H4 (cell line): ENCODE measurements at regions not wholly inside any gene's neighbourhood (a gene's known extent, or its start where the extent isn't known, plus 50 kb on each side); places are given as distances from the start of the nearest gene placed in this dataset.

Source experiments
- DNase-seq: peaks from one replicate; pipeline ENCODE4 v3.0.0-alpha.2; 2015; ENCODE audit warnings: low spot score

DNA sequence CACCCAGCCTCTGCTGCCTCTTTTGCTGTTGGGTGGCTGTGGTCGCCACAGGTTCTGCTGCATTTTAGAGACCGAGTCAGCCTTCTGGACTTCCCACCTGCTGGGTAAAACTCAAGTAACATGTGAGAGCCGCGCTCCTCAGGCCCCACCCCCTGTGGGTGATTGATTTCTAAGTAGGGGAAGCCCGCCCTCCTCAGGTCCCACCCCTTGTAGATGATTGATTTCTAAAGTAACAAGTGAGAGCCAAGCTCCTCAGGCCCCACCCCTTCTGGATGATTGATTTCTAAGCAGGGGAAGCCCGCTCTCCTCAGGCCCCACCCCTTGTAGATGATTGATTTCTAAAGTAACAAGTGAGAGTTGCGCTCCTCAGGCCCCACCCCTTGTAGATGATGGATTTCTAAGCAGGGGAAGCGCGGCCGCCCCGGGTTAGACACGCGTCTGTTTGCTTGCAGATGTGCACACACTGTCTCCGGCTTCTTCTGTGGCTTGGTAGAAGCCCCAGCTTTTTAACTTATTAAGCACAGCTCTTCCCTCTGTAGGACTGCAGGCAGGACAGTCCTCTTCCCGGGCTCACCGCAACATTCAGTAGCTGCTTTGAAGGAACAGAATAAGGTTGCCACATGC is 83.4 kb downstream of the FAM43A start:
- DNase-seq: peak; percentile 83

DNA sequence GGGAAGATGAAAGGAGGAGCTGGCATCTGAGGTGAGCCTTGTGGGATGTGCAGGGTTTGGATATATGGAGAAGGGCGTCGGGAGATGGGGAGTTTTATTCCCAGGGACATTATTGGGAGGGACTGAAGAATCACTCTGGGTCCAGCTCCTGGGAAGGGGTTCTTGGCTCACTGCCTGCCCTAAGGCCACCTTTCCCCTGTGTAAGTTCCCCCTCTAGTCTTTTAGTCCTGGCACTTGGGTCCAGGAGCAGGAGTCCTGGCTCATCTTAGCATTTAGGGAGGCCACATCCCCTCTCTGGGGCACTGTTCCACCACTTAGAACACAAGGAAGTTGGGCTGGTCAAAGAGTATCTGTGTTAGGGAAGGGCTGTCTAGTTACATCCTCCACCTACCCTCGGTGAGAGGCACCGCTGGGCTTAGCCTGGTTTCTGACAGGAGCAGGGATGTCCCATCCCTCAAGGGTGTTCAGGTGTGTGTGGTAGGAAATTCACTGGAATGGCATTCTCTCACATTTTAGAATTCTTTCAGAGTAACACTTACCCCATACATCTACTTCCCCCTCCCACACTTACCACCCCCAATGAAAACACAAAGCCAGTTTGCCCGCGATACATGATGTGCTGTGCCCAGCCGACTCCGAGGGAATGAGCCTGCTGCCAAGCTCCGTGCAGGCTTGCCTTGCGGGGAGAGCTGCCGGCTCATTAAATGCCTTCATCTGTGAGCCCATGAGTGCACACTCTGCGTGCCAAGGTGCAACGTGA is 86.7 kb downstream of the FAM43A start:
- no peak for DNase-seq

- DNase-seq: no peak
Observed at GRCh38 chr3:194773216-194773615, 87.5 kb downstream of the FAM43A start.

GRCh38 chr3:194773771-194774455 is 88.2 kb downstream of the FAM43A start:
- DNase-seq: no peak

GRCh38 chr3:194775266-194775665 is 89.6 kb downstream of the FAM43A start:
- no peak for DNase-seq

DNA sequence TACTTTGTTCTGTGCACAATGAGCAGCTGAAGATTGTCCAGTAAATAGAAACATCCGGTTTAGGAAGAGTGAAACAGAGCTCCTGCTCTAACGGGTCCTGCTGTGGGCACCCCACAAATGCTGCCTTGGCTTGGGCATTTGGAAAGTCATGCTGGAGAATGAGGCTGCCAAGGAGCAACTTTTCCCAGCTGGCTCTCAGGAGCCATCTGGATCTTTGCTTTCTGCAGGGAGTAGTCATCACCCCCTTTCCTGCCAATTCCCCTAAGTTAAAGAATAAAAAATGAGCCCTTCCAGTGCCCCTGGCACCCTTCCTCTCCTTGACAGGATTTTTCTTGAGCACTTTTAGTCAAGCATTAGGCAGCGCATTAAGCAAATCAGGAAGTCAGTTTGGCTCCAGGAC is 90.0 kb downstream of the FAM43A start:
- no peak for DNase-seq

GRCh38 chr3:194777729-194778128 is 92.0 kb downstream of the FAM43A start:
- DNase-seq: no peak

GRCh38 chr3:194779729-194780224 is 94.1 kb downstream of the FAM43A start:
- DNase-seq: no peak

DNA sequence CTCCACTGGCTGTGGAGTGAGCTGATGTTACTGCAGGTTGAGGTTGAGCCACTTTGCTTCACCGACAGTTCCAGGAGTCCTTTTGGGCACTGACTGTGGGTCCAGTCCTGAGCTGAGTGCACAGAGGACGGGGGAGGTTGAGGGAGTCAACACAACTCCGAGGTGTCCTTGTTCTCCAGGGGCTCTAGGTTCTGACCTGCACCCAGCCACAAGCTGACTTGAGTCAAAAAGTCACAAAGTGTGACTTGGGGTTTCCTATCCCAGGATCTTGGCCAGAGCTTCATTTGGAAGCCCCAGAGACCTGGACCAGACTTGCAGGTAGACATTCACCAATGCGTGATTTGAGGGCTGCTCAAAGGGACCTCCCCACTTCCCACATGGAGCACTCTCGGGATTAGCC is 95.0 kb downstream of the FAM43A start:
- DNase-seq: no peak

GRCh38 chr3:194781617-194782016 is 95.9 kb downstream of the FAM43A start:
- DNase-seq: no peak

DNA sequence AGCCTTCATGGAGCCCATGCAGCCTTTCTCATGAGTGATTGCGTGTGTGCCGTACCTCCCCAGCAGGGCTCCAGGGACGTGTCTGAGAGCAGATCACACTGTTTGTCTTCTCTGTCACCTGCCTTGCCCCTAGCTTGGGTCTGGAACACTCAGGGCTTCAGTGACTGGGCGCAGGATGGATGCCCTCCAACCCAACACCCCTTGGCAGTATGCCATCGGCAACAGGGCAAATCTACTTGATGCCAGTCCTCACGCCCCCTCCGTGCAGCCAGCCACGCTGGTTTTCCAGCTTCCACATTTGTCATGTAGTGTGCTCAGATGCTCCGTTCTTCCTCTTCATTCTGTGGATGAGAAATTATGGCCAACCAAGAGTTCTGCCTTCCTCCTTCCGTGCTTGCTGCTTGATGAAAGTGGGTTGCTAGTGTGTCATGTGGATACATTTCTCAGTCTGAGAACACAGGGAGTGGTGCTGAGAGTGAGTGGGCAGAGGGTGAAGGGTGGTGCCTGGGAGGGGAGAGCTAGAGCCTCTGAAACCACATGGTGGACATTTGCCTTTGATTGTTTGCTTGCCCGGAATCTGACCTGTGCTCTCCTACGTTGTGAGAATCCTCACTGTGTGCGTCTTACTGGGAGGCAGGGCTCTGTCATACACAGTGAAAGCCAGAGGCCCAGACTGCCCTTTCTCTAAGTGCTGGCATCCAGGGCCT is 97.2 kb downstream of the FAM43A start:
- no peak for DNase-seq

GRCh38 chr3:194784361-194784760 is 98.7 kb downstream of the FAM43A start:
- no peak for DNase-seq

DNA sequence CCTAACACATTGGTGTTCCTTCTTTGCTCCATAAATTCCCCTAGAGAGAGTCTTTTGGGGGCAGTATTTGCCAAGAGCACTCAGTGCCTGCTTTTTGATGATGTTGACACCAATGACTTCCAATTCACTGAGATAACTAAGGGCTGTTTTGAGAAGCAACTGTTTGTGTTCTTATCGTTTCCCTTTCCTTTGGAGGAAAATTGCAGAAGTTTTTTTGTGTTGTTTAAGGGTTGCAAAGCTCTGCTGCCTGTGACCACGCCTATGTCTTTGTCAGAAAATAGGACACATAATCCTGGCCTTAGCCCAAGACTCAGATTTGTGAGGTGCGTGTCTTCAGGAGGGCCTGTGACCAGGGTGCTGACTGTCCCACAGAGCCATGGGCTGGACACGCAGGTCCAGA is 99.6 kb downstream of the FAM43A start:
- no peak for DNase-seq

DNA sequence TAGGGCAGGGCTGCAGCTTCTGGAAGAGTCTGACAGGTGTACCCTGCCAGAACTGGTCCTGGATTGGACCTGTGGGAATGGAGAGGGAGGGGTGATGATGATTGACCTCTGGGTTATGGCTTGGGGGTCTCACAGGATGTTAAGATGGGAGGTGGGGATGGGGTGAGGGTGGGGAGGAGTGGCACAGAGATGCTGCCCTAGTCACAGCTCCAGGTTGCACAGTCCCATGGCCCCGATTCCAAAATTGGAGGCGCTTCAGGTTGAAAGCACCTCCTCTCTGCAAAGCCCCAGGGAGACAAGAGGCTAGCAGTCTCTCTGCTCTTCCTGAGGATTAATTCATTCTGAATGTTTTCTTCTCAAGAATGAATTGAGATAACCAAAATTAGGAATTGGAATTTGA is 101.4 kb downstream of the FAM43A start:
- no peak for DNase-seq

DNA sequence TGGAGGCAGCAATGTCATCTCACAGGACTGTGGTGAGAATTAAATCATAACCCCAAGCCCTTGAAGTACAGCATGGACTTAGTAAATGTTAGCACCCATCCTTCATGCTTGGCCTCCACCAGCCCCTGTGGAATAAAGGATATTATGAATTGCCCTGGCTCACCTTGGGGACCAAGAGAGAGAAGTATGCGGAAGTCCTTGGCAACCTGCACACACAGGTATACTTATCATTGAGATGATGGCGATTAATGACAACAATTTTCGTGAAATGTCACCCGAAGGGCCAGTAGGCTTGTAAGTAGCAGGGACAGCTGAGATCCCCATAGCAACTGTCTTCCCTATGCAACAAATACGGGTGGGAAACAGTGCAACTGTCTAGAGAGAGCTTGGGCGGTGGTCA is 102.0 kb downstream of the FAM43A start:
- no peak for DNase-seq

DNA sequence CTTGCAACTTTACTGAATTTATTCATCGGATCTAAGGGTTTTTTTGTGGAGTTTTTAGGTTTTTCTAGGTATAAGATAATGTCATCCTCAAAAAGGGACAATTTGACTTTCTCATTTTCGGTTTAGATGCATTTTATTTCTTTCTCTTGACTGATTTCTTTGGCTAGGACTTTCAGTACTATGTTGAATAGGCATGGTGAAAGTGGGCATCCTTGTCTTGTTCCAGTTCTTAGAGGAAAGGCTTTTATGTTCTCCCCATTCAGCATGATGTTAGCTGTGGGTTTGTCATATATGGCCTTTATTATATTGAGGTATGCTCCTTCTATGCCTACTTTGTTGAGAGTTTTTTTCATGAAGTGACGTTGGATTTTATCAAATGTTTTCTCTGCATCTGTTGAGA is 106.7 kb downstream of the FAM43A start:
- DNase-seq: no peak

DNA sequence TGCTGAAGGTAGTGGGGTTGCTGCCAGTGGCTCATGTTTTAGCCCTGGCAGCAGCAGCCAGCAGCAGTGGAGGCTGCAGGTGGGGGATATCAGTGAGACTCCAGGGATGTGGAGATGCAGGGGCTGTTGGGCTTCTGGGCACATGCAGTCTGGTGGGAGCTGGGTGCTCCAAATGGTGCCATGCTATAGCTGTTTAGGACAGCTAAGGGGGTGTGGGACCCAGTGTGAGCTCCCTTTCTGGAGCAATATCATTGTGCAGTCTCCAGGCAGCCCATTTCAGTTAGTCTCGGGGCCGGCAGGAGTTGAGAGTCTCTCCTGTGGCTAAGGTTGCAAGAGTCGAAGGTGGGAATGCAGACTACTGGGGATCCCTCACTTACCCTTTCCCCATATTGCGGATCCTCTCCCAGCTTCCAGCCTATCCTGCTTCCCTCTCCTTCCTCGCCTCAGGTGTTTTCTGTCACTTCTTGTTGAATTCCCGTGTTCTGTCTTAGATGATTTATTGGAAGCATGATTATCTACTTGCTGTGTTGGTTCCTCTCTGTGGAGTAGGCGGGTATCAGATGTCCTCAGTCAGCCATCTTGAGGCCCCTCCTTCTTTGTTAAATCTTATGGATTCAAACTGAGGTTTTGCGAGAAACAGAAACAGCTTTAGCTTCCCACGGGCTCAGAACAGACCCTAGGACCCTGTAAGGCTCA is 112.0 kb downstream of the FAM43A start:
- no peak for DNase-seq

GRCh38 chr3:194798486-194798885 is 112.8 kb downstream of the FAM43A start:
- no peak for DNase-seq

DNA sequence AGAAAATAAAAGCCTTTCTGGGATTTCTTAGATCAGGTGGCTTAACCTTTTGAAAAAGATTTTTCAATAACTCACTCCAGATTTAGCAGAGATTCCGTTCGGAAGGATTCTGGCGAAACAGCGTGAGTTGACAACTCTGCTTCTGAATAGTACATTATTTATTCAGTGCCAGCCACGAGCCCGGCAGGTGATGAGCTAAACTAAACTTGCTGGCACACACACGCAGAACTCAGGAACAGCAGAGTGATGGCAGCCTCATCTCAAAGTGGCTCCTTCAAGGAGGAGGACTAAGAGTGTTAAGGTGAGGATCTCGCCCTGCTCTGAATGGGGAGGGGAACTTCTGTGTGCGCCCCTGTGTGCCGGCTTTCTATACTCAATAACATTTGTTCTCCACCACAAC is 114.3 kb downstream of the FAM43A start:
- no peak for DNase-seq

DNA sequence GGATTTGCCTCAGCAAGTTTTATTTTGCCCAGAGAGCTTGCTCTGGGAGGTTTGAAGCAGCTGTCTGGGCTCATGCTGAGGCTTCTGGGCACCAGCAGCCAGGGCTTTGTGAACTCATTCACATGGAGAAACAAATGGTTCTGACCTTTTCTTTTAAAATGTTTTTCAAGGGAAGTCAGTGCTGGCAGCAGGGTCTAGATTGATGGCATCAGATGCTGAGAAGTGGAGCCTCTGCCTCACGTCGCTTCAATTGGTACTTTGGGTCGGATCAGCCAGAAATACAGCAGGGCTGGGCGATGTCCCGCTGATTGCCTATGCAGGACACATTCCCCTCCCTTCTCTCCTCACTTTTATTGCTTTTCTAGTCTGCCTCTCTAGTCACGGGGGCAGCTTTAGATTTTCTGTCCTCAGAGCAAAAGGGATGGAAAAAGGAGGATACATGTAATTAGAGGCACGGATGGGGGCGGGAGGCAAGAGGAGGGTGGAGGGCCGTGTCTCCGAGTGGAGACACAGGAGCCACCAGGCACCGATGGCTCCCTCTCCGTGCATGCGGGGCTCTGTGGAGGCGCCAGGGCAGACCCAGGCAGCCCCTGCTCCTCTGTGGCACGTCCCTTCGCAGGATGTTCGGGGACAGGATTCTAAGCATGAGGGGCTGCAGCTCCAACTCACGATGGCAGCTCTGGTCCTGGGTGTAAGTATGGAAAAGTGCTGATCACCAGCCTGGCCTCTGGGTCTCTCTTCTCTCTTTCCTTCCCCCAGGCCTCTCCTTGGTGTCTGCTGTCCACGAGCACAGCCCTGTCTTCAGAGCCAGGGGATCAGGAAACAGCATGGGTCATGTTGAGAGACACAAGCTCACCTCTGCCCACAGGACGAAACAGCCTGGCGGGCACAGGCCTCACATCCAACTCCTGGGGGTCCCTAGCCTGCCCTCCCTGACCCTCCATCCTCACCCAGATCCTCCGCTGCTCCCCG is 116.1 kb downstream of the FAM43A start:
- DNase-seq: no peak
